ENCODE measurements at regions not wholly inside any gene's neighbourhood (a gene's known extent, or its start where the extent isn't known, plus 50 kb on each side); places are given as distances from the start of the nearest gene placed in this dataset.

DNA sequence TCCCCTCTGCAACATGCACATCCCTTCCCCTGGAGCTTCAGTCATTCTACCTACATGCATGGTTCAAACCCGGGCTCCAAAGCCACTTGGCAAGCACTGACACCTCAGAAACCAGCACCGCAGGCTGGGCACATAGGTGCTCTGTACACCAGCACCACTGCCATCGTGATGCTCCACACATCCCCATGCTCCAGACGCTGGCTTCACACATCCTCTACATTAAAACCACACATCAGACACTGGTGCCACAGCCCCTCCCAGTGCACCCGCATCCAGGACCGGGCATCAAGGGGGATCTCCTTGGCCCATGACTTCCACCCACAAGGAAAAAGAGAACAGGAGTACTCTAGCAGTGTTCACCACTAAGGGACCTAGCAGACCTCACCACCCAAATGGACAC lies 787.7 kb downstream of the CDH18 start:
- TF ChIP-seq, protein P1, sequence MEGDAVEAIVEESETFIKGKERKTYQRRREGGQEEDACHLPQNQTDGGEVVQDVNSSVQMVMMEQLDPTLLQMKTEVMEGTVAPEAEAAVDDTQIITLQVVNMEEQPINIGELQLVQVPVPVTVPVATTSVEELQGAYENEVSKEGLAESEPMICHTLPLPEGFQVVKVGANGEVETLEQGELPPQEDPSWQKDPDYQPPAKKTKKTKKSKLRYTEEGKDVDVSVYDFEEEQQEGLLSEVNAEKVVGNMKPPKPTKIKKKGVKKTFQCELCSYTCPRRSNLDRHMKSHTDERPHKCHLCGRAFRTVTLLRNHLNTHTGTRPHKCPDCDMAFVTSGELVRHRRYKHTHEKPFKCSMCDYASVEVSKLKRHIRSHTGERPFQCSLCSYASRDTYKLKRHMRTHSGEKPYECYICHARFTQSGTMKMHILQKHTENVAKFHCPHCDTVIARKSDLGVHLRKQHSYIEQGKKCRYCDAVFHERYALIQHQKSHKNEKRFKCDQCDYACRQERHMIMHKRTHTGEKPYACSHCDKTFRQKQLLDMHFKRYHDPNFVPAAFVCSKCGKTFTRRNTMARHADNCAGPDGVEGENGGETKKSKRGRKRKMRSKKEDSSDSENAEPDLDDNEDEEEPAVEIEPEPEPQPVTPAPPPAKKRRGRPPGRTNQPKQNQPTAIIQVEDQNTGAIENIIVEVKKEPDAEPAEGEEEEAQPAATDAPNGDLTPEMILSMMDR (optimal IDR thresholded peaks at IDR 0.05 in 1 of 3, IDR thresholded peaks at IDR 0.05 in 1 of 3, conservative IDR thresholded peaks at IDR 0.05 in 1 of 3; ENCODE audit: extremely low read depth in 1 of 3, insufficient read depth in 2 of 3, low read length in 3 of 3), result no peak
- no peak for TF ChIP-seq EZH2 (IDR thresholded peaks at IDR 0.05; ENCODE audit: low read length)
